Chondrocyte (in vitro differentiated cells): ENCODE measurements at regions not wholly inside any gene's neighbourhood (a gene's known extent, or its start where the extent isn't known, plus 50 kb on each side); places are given as distances from the start of the nearest gene placed in this dataset.

Experiments
- DNase-seq: peaks from one replicate; pipeline ENCODE4 v3.0.0; 2021; ENCODE audit warnings: mixed read lengths, low spot score
- H3K27ac Mint-ChIP-seq: one replicate; pipeline ENCODE4 v1.8.0; 2021; ENCODE audit warnings: mild to moderate bottlenecking, moderate library complexity, mixed read lengths; ENCODE audit not compliant: unreplicated experiment
- H3K27me3 Mint-ChIP-seq: 2 replicates; pipeline ENCODE4 v1.8.0; 2021; ENCODE audit warnings: low read depth, mixed read lengths
- H3K36me3 Mint-ChIP-seq: 2 replicates; pipeline ENCODE4 v1.8.0; 2021; ENCODE audit warnings: low read depth, mixed read lengths
- H3K4me1 Mint-ChIP-seq: 2 replicates; pipeline ENCODE4 v1.8.0; 2021; ENCODE audit warnings: low read depth, mild to moderate bottlenecking, mixed read lengths
- H3K4me3 Mint-ChIP-seq: one replicate; pipeline ENCODE4 v1.8.0; 2021; ENCODE audit warnings: mild to moderate bottlenecking, moderate library complexity, mixed read lengths; ENCODE audit not compliant: unreplicated experiment
- H3K9me3 Mint-ChIP-seq: 2 replicates; pipeline ENCODE4 v1.8.0; 2021; ENCODE audit warnings: low read depth, mixed read lengths
- TF ChIP-seq, protein P1 (sequence below): fragments of 200-600 bp; sonication (generic); IDR thresholded peaks from 2 replicates; pipeline ENCODE4 v1.5.0; 2021; ENCODE audit warnings: antibody characterized with exemption, mild to moderate bottlenecking, moderate library complexity

DNA sequence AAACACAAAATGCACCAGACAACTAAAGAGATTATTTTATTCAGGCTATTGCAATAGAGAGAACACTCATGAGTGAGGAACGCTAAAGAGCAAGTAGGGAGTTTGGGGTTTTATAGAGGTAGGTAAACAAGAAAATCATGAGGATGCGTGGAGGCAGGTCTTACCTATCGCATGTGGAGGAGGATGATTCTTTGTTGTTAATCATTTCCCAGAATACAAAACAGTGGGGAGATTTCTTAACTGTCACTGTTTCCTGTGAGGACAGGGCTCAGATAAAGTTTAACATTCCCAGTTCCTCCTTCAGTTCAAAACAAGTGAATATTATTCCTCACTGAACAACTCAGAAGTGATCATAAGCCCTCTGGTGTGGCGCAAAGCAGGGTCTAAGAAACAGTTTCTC, 156.1 kb upstream of the MGAT5 start:
- H3K9me3 Mint-ChIP-seq = peaks cover 3% of the 10 kb centered on the region
- TF ChIP-seq, protein P1, sequence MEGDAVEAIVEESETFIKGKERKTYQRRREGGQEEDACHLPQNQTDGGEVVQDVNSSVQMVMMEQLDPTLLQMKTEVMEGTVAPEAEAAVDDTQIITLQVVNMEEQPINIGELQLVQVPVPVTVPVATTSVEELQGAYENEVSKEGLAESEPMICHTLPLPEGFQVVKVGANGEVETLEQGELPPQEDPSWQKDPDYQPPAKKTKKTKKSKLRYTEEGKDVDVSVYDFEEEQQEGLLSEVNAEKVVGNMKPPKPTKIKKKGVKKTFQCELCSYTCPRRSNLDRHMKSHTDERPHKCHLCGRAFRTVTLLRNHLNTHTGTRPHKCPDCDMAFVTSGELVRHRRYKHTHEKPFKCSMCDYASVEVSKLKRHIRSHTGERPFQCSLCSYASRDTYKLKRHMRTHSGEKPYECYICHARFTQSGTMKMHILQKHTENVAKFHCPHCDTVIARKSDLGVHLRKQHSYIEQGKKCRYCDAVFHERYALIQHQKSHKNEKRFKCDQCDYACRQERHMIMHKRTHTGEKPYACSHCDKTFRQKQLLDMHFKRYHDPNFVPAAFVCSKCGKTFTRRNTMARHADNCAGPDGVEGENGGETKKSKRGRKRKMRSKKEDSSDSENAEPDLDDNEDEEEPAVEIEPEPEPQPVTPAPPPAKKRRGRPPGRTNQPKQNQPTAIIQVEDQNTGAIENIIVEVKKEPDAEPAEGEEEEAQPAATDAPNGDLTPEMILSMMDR = no peak
- H3K36me3 Mint-ChIP-seq = no peaks in the 10 kb centered on the region
- peaks cover 4% of the 10 kb centered on the region for H3K4me1 Mint-ChIP-seq
- H3K27me3 Mint-ChIP-seq = peaks cover 7% of the 10 kb centered on the region
- DNase-seq = no peak
- H3K27ac Mint-ChIP-seq = no peak overlapping the region
- no peak overlapping the region for H3K4me3 Mint-ChIP-seq

DNA sequence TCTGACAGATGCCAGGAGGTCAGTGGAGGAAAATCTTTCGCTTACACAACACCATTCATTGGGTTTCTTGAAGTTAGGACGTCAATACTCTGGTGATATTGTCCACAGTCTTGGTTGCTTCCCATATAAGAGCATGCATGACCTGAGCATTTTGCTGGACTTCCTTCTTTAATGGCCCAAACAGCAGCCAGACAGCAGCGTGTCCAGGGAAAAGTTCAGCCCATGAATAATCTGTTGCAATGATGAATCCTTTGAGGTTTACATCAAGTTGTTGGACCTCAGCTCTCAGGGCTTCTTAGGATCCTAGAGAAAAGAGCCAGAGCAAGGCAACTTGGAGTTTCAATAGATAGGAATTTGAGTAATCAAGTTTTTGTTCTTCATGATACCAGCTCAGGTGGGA, 155.6 kb upstream of the MGAT5 start:
- Mint-ChIP-seq H3K36me3 (no peaks in the 10 kb centered on the region), H3K4me1 (peaks cover 4% of the 10 kb centered on the region), H3K9me3 (peaks cover 3% of the 10 kb centered on the region), H3K27ac (no peak overlapping the region), H3K4me3 (no peak overlapping the region), H3K27me3 (peaks cover 8% of the 10 kb centered on the region)
- TF ChIP-seq, protein P1 = no peak
- no peak for DNase-seq

DNA sequence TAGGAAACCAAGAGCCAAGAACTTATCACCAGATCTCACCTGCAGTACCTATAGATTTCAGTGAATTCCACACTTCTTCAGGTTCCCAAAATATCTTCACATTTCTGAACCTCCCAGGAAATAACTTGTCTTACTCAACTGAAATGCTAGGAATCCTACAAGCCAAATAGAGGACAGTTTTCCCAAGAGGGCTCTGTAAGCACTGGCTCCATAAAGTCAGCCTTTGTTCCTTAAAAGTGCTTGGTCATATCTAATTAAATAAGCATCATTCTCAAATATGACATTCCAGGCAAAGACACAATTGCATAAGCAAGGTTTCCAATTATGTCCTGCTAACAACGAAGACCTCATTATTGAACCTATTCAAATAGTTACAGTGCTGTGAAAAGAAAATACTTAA, 154.6 kb upstream of the MGAT5 start:
- Mint-ChIP-seq H3K36me3 (no peaks in the 10 kb centered on the region), H3K4me3 (no peak overlapping the region), H3K4me1 (peaks cover 4% of the 10 kb centered on the region), H3K9me3 (peaks cover 3% of the 10 kb centered on the region), H3K27me3 (peaks cover 8% of the 10 kb centered on the region), H3K27ac (no peak overlapping the region)
- no peak for DNase-seq
- TF ChIP-seq, protein P1 = no peak

DNA sequence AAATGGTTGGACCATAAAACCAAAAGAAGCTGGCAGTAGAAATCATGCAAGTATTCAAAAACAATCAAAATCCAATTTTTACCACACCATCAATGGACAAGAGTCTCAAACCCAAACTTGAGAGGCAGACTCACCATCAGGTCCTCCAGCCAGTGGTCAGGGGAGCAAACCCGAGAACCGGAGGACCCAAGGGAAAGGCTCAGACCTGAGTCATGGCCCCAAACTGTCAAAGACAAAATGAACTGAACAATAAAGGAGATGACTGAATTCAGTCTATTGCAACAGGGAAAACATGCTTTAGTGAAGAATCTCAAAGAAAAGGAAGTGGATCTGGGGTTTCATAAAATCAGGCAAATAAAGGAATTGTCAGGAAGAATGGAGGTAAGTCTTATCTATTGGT, 150.7 kb upstream of the MGAT5 start:
- Mint-ChIP-seq H3K36me3 (no peaks in the 10 kb centered on the region), H3K27ac (no peak overlapping the region), H3K4me1 (peaks cover 4% of the 10 kb centered on the region), H3K4me3 (no peak overlapping the region), H3K27me3 (peaks cover 5% of the 10 kb centered on the region), H3K9me3 (no peaks in the 10 kb centered on the region)
- TF ChIP-seq, protein P1 = no peak
- no peak for DNase-seq

DNA sequence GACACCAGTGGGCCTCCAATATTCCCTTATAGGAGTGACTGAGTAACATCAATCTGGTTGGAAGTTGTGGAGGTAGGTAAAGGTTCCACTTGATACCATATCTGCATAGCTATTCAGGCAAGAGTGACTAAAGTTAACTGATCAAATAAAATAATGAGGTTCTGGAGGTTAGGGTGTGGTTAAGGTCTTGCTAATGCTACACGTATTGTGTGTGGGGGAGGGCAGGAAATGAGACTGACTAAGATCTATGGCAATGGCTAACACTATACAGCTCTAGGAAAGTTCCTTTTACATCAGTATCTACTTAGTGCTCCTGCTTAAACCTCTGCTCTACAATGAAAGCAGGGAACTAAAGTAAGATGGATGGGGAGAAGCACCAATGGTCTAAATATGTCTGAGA, 149.1 kb upstream of the MGAT5 start:
- no peaks in the 10 kb centered on the region for H3K4me1 Mint-ChIP-seq
- TF ChIP-seq, protein P1 = no peak
- peaks cover under 1% of the 10 kb centered on the region for H3K9me3 Mint-ChIP-seq
- H3K4me3 Mint-ChIP-seq = no peak overlapping the region
- H3K27ac Mint-ChIP-seq = no peak overlapping the region
- DNase-seq = no peak
- H3K27me3 Mint-ChIP-seq = peaks cover 6% of the 10 kb centered on the region
- H3K36me3 Mint-ChIP-seq = peaks cover under 1% of the 10 kb centered on the region
